H1 (cell line): ENCODE measurements at regions not wholly inside any gene's neighbourhood (a gene's known extent, or its start where the extent isn't known, plus 50 kb on each side); places are given as distances from the start of the nearest gene placed in this dataset.

Source experiments
- CTCF ChIA-PET: fragments of 300-600 bp; sonication (Branson Sonifier 250); formaldehyde crosslinking; loops from one replicate; lab custom pipeline; 2021; ENCODE audit not compliant: partially characterized antibody; lab: Charles Lee
- POLR2A ChIA-PET: fragments of 300-600 bp; sonication (Branson Sonifier 250); formaldehyde crosslinking; loops from one replicate; lab custom pipeline; 2021; ENCODE audit warnings: inconsistent platforms; ENCODE audit not compliant: partially characterized antibody; lab: Charles Lee
- DNase-seq, 2 experiments: peaks; one replicate each; pipeline versions ENCODE4 v3.0.0 to v3.0.0-alpha.2; 2010 to 2022; ENCODE audit warnings: low spot score in 2 of 2, low read depth in 1 of 2, mixed read lengths in 1 of 2
- FAIRE-seq: peaks from 2 replicates; lab custom pipeline; 2011; peaks lifted over from hg19 to GRCh38; lab: Jason Lieb, UNC
- H2AFZ ChIP-seq: 2 replicates; pipeline ENCODE4 v1.8.1; 2012; ENCODE audit warnings: low read length, inconsistent platforms
- H2AK5ac ChIP-seq: 2 replicates; pipeline ENCODE4 v1.6.1; 2013; ENCODE audit warnings: low read depth, low read length
- H2BK120ac ChIP-seq: replicated peaks from 2 replicates; pipeline ENCODE3; 2013; ENCODE audit warnings: low read depth, low read length, inconsistent platforms
- H2BK12ac ChIP-seq: 2 replicates; pipeline ENCODE4 v1.6.1; 2013; ENCODE audit warnings: low read depth, low read length
- H2BK15ac ChIP-seq: 2 replicates; pipeline ENCODE4 v1.6.1; 2013; ENCODE audit warnings: low read length
- H2BK20ac ChIP-seq: 2 replicates; pipeline ENCODE4 v1.6.1; 2013; ENCODE audit warnings: low read length
- H2BK5ac ChIP-seq: 2 replicates; pipeline ENCODE4 v1.6.1; 2013; ENCODE audit warnings: low read depth, low read length
- H3K14ac ChIP-seq: 2 replicates; pipeline ENCODE4 v1.6.1; 2013; ENCODE audit warnings: inconsistent platforms; ENCODE audit not compliant: insufficient read length
- H3K18ac ChIP-seq: 2 replicates; pipeline ENCODE4 v1.6.1; 2013; ENCODE audit warnings: low read length; ENCODE audit errors: extremely low read depth
- H3K23ac ChIP-seq: 2 replicates; pipeline ENCODE4 v1.6.1; 2013; ENCODE audit warnings: inconsistent platforms; ENCODE audit not compliant: insufficient read length
- H3K23me2 ChIP-seq: 2 replicates; pipeline ENCODE4 v1.6.1; 2013; ENCODE audit warnings: low read depth, low read length
- H3K27ac ChIP-seq: 2 replicates; pipeline ENCODE4 v1.6.1; 2011; ENCODE audit warnings: low read depth, low read length, inconsistent platforms
- H3K27me3 ChIP-seq, 4 experiments: replicated peaks in 1 of 4; 1 replicate in 1 of 4; 2 replicates in 3 of 4; pipeline versions ENCODE4 v1.6.1 to v1.8.1; 2011 to 2013; ENCODE audit warnings: low read length in 3 of 4, mild to moderate bottlenecking in 3 of 4, inconsistent platforms in 2 of 4, mixed read lengths in 2 of 4, moderate library complexity in 1 of 4; ENCODE audit not compliant: control insufficient read depth in 3 of 4, insufficient read depth in 3 of 4; ENCODE audit errors: extremely low read depth in 1 of 4
- H3K36me3 ChIP-seq, 4 experiments: 2 replicates each; pipeline versions ENCODE4 v1.6.1 to v1.8.1; 2011 to 2013; ENCODE audit warnings: mild to moderate bottlenecking in 4 of 4, low read length in 3 of 4, moderate library complexity in 2 of 4, control low read depth in 1 of 4, inconsistent platforms in 1 of 4; ENCODE audit not compliant: insufficient read depth in 4 of 4, control insufficient read depth in 2 of 4
- H3K4ac ChIP-seq: replicated peaks from 2 replicates; pipeline ENCODE3; 2013; ENCODE audit warnings: low read length, low read depth, mixed read lengths, inconsistent platforms; ENCODE audit not compliant: insufficient read length
- H3K4me1 ChIP-seq, 4 experiments: replicated peaks in 1 of 4; 1 replicate in 1 of 4; 2 replicates in 3 of 4; pipeline versions ENCODE4 v1.6.1 to v1.8.1; 2011 to 2013; ENCODE audit warnings: low read length in 3 of 4, inconsistent platforms in 2 of 4, mixed read lengths in 1 of 4; ENCODE audit not compliant: insufficient read depth in 4 of 4, control insufficient read depth in 3 of 4
- H3K4me2 ChIP-seq, 2 experiments: 2 replicates each; pipeline versions ENCODE4 v1.6.1 to v1.8.1; 2011 to 2013; ENCODE audit warnings: low read depth in 2 of 2, low read length in 2 of 2, control low read depth in 1 of 2, inconsistent platforms in 1 of 2, mild to moderate bottlenecking in 1 of 2; ENCODE audit not compliant: insufficient read depth in 1 of 2
- H3K4me3 ChIP-seq, 4 experiments: fragments of 200-600, 300-600 bp in 1 of 4; sonication (generic), shearing (Covaris generic), sonication (Bioruptor Twin) in 1 of 4; 2 replicates each; pipeline versions ENCODE4 v1.5.1 to v1.8.1; 2011 to 2016; ENCODE audit warnings: low read length in 4 of 4, low read depth in 3 of 4, control low read depth in 2 of 4, inconsistent platforms in 2 of 4, mild to moderate bottlenecking in 2 of 4, mixed read lengths in 1 of 4, moderate library complexity in 1 of 4; ENCODE audit not compliant: insufficient read depth in 2 of 4; ENCODE audit errors: extremely low read depth in 1 of 4
- H3K56ac ChIP-seq: replicated peaks from 2 replicates; pipeline ENCODE3; 2013; ENCODE audit warnings: low read depth, mild to moderate bottlenecking, mixed read lengths, low read length, inconsistent platforms; ENCODE audit not compliant: insufficient read length
- H3K79me1 ChIP-seq: 2 replicates; pipeline ENCODE4 v1.6.1; 2013; ENCODE audit warnings: low read depth, low read length, control low read depth
- H3K79me2 ChIP-seq, 2 experiments: 2 replicates each; pipeline versions ENCODE4 v1.6.1 to v1.8.1; 2012 to 2013; ENCODE audit warnings: low read length in 2 of 2, mild to moderate bottlenecking in 2 of 2, inconsistent platforms in 1 of 2; ENCODE audit not compliant: insufficient read depth in 2 of 2, control insufficient read depth in 1 of 2
- H3K9ac ChIP-seq, 4 experiments: replicated peaks in 1 of 4; 1 replicate in 1 of 4; 2 replicates in 3 of 4; pipeline versions ENCODE4 v1.6.1 to v1.8.1; 2011 to 2013; ENCODE audit warnings: low read depth in 3 of 4, low read length in 3 of 4, control low read depth in 2 of 4, mild to moderate bottlenecking in 2 of 4, moderate library complexity in 2 of 4, inconsistent platforms in 1 of 4; ENCODE audit errors: extremely low read depth in 1 of 4
- H3K9me3 ChIP-seq, 2 experiments: 2 replicates each; pipeline versions ENCODE4 v1.6.1 to v1.8.1; 2012 to 2013; ENCODE audit warnings: mild to moderate bottlenecking in 2 of 2, moderate library complexity in 2 of 2, control low read depth in 1 of 2, inconsistent platforms in 1 of 2, low read depth in 1 of 2, low read length in 1 of 2, mixed read lengths in 1 of 2; ENCODE audit not compliant: insufficient read depth in 2 of 2
- H4K20me1 ChIP-seq, 2 experiments: replicated peaks in 1 of 2; 2 replicates each; pipeline versions ENCODE3 to v1.8.1; 2011 to 2013; ENCODE audit warnings: inconsistent platforms in 2 of 2, low read length in 2 of 2, mild to moderate bottlenecking in 1 of 2; ENCODE audit not compliant: insufficient read depth in 2 of 2, control insufficient read depth in 1 of 2
- H4K5ac ChIP-seq: 2 replicates; pipeline ENCODE4 v1.6.1; 2013; ENCODE audit warnings: low read length, low read depth, mixed read lengths, inconsistent platforms; ENCODE audit not compliant: insufficient read length
- H4K8ac ChIP-seq: 2 replicates; pipeline ENCODE4 v1.8.0; 2013; ENCODE audit warnings: mild to moderate bottlenecking, moderate library complexity, low read length, inconsistent platforms; ENCODE audit not compliant: insufficient read depth; ENCODE audit errors: extremely low read depth
- H4K91ac ChIP-seq: replicated peaks from 2 replicates; pipeline ENCODE3; 2013; ENCODE audit warnings: low read length, mixed read lengths, inconsistent platforms; ENCODE audit not compliant: insufficient read length
- CEBPB ChIP-seq: IDR thresholded peaks from 2 replicates; pipeline ENCODE4 v1.6.1; 2012; ENCODE audit warnings: low read depth, low read length
- EZH2 ChIP-seq: fragments of 200-600 bp; sonication (generic); IDR thresholded peaks from 2 replicates; pipeline ENCODE4 v1.7.1; 2012; ENCODE audit warnings: low read depth, mild to moderate bottlenecking, moderate library complexity, low read length, inconsistent platforms; ENCODE audit not compliant: severe bottlenecking
- GTF2F1 ChIP-seq: IDR thresholded peaks from 2 replicates; pipeline ENCODE4 v1.6.1; 2012; ENCODE audit warnings: low read depth, low read length, improper control_type of control experiment, borderline replicate concordance
- KDM1A ChIP-seq: fragments of 200-600, 300-600 bp; sonication (generic); IDR thresholded peaks from 2 replicates; pipeline ENCODE4 v1.7.1; 2016; ENCODE audit warnings: mild to moderate bottlenecking, low read length, borderline replicate concordance
- MAFK ChIP-seq: IDR thresholded peaks from 2 replicates; pipeline ENCODE4 v1.6.1; 2012; ENCODE audit warnings: low read depth, mild to moderate bottlenecking, improper control_type of control experiment, low read length
- NANOG ChIP-seq: IDR thresholded peaks from 2 replicates; pipeline ENCODE4 v1.6.1; 2011; ENCODE audit warnings: low read length, low read depth, mild to moderate bottlenecking, inconsistent platforms; ENCODE audit not compliant: insufficient read depth, poor library complexity, severe bottlenecking
- POLR2A ChIP-seq, 2 experiments: IDR thresholded peaks; 1 replicate in 1 of 2; 2 replicates in 1 of 2; pipeline ENCODE4 v1.6.1; 2011; ENCODE audit warnings: low read depth in 2 of 2, low read length in 2 of 2, mild to moderate bottlenecking in 2 of 2; ENCODE audit errors: control extremely low read depth in 1 of 2
- POLR2AphosphoS5 ChIP-seq: IDR thresholded peaks from 2 replicates; pipeline ENCODE4 v1.6.1; 2011; ENCODE audit warnings: low read depth, low read length
- RBBP5 ChIP-seq: IDR thresholded peaks from 2 replicates; pipeline ENCODE4 v1.7.1; 2012; ENCODE audit warnings: low read depth, mild to moderate bottlenecking, inconsistent platforms, low read length, moderate library complexity, borderline replicate concordance
- SP2 ChIP-seq: IDR thresholded peaks from 2 replicates; pipeline ENCODE4 v1.6.1; 2012; ENCODE audit warnings: mild to moderate bottlenecking, low read length, inconsistent platforms
- SRF ChIP-seq: IDR thresholded peaks from 2 replicates; pipeline ENCODE4 v1.6.1; 2011; ENCODE audit warnings: mild to moderate bottlenecking, low read depth, low read length, moderate library complexity
- SUZ12 ChIP-seq: fragments of 200-600 bp; sonication (generic); IDR thresholded peaks from 2 replicates; pipeline ENCODE4 v1.6.1; 2012; ENCODE audit warnings: mild to moderate bottlenecking, inconsistent platforms, low read length, moderate library complexity, mixed read lengths
- WGBS, 2 experiments: shearing (Covaris generic) in 1 of 2; methylation state at CpG; one replicate each; pipeline versions ENCODE4 v1.1.6 to v1.1.7; 2013 to 2015; ENCODE audit warnings: low lambda C conversion rate in 2 of 2, mixed read lengths in 2 of 2, inconsistent platforms in 1 of 2, low coverage in 1 of 2, missing lambda C conversion rate in 1 of 2; ENCODE audit not compliant: insufficient replicate concordance in 2 of 2, insufficient coverage in 1 of 2, insufficient read length in 1 of 2; ENCODE audit errors: extremely low coverage in 1 of 2, missing lambda C conversion rate in 1 of 2; 5-methylcytosine and 5-hydroxymethylcytosine counted together
- TF ChIP-seq, protein P1 (sequence below): IDR thresholded peaks from 2 replicates; pipeline ENCODE4 v1.6.1; 2012; ENCODE audit warnings: inconsistent platforms

DNA sequence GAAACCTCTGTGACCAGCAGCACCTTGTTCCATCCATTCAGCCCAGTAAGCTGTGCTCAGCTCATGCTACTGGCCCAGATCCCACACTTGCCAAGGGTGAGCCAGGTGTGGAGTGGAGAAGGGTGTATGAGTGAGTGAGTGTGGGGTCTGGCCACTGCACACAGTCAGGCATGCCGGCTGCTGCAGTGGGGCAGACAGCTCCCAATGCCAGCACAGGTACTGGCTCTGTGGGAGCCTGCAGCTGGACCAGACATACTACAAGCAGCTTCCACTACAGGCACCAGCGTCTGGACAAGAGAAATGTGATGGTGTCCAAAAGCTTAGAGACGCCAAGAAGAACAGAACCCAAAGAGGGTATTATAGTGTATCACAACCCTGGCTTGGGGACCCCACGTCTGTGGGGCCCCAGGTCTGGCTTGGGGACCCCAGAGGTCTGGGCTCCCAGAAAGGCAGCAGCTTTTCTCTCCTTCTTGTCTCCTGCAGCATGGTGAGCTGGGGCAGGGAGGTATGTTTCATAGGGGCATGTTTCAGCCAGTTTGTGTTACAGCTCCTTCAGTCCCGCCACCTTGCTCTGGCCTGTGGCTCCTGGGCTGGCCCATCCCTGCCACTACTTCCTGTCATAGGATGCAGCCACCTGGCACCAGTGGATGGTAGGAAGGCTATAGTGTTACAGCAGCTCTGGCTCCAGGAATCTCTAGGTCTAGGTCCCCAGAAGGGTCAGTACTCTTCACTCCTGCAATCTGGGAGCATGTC, 152.4 kb upstream of the HSF2 start:
- Histone ChIP-seq H3K9me3 (no peaks in the 10 kb centered on the region; a peak in 1 of 4 replicates), H4K8ac (no peak overlapping the region), H3K4me1 (no peaks in the 10 kb centered on the region), H3K23ac (no peak overlapping the region), H3K23me2 (no peaks in the 10 kb centered on the region), H2BK15ac (no peak overlapping the region), H3K18ac (no peak overlapping the region), H3K79me2 (no peaks in the 10 kb centered on the region), H3K4me3 (no peak overlapping the region), H2BK120ac (no peak overlapping the region), H3K56ac (no peak overlapping the region), H3K27ac (no peak overlapping the region), H2AK5ac (no peak overlapping the region), H2BK5ac (no peak overlapping the region), H2BK12ac (no peak overlapping the region), H3K4me2 (no peak overlapping the region), H3K36me3 (no peaks in the 10 kb centered on the region), H4K91ac (no peak overlapping the region), H2AFZ (no peak overlapping the region), H4K20me1 (no peaks in the 10 kb centered on the region), H4K5ac (no peak overlapping the region), H2BK20ac (no peak overlapping the region), H3K9ac (no peak overlapping the region), H3K4ac (no peak overlapping the region), H3K79me1 (no peaks in the 10 kb centered on the region), H3K14ac (no peak overlapping the region), H3K27me3 (no peaks in the 10 kb centered on the region)
- FAIRE-seq (no peak), DNase-seq (no peak)
- WGBS, 2 experiments = 79% methylated on average over 5 of the region's 5 CpGs; no CpG with 5 or more reads in 1 of the 2 experiments
- CTCF ChIA-PET = interaction anchor here (0.6 kb wide), 1 partner anchor 888 kb away, joined by 3 read pairs; no protein-coding TSS in a partner anchor
- POLR2A ChIA-PET = no interaction called here
- TF ChIP-seq EZH2 (no peak), GTF2F1 (no peak), SP2 (no peak), MAFK (no peak), SUZ12 (no peak), POLR2A (IDR thresholded peaks at IDR 0.05; ENCODE audit: control extremely low read depth in 1 of 2, low read depth in 2 of 2, low read length in 2 of 2) (no peak), POLR2AphosphoS5 (no peak), RBBP5 (no peak), CEBPB (no peak), SRF (no peak), NANOG (no peak), KDM1A (no peak)
- TF ChIP-seq, protein P1, sequence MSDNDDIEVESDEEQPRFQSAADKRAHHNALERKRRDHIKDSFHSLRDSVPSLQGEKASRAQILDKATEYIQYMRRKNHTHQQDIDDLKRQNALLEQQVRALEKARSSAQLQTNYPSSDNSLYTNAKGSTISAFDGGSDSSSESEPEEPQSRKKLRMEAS = no peak
